ENCODE measurements at regions not wholly inside any gene's neighbourhood (a gene's known extent, or its start where the extent isn't known, plus 50 kb on each side); places are given as distances from the start of the nearest gene placed in this dataset.

DNA sequence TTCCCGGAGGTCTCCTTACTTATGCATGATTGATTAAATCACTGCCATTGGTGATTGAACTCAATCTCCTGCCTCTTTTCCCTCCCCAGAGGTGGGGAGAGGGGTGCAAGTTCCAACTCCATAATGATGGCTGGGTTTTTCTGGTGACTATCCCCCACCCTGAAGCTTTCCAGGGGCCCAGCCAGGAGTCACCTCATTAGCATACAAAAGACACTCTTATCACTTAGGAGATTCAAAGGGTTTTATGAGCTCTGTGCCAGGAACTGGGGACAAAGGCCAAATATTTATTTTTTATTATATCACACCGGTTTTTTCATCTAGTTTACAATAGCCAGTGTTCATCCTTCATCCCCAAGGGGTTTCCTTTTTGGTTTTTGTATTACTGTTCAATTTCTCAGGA lies 300.7 kb downstream of the ETNK1 start:
- dilution Hi-C loops (cut with HindIII; ENCODE audit: low sequenced_read_pairs, unreplicated experiment) (no loop called here), in situ Hi-C loops (cut with MboI; ENCODE audit: low sequenced_read_pairs) (no loop called here), intact Hi-C loops (cut with micrococcal nuclease) (no loop called here)
- Histone ChIP-seq H2AK9ac (replicated peaks; ENCODE audit: low read depth, low read length, poor library complexity) (no peak overlapping the region), H3K18ac (ENCODE audit: low read depth, low read length) (no peak overlapping the region), H4K20me1 (ENCODE audit: insufficient read depth, low read length) (no peaks in the 10 kb centered on the region), H3K4me1 (ENCODE audit: control insufficient read depth, insufficient read depth, low read length) (no peaks in the 10 kb centered on the region), H4K91ac (ENCODE audit: insufficient read depth, low read depth, low read length) (no peak overlapping the region), H3K9ac (ENCODE audit: low read depth, low read length) (no peak overlapping the region), H2AFZ (replicated peaks; ENCODE audit: low read length, poor library complexity) (no peak overlapping the region), H3K4ac (ENCODE audit: low read depth, low read length) (no peak overlapping the region), H3K27ac (ENCODE audit: insufficient read depth, low read length) (no peak overlapping the region), H3K9me3 (ENCODE audit: control insufficient read depth, insufficient read depth, low read length) (no peaks in the 10 kb centered on the region), H3K27me3 (ENCODE audit: control insufficient read depth, insufficient read depth, low read length) (0 out of 2 replicates have a peak, but pooled peaks cover 2% of the 10 kb centered on the region), H3K14ac (replicated peaks; ENCODE audit: low read depth, low read length) (no peak overlapping the region), H2AK5ac (ENCODE audit: low read depth, low read length) (no peak overlapping the region), H2BK20ac (ENCODE audit: low read depth, low read length) (no peak overlapping the region), H3K36me3 (ENCODE audit: control insufficient read depth, insufficient read depth, low read length) (no peaks in the 10 kb centered on the region), H3K4me2 (ENCODE audit: low read depth, low read length) (no peak overlapping the region), H3K4me3 (ENCODE audit: insufficient read depth, low read depth, low read length) (no peak overlapping the region), H2BK120ac (ENCODE audit: low read depth, low read length) (no peak overlapping the region), H2BK5ac (ENCODE audit: low read depth, low read length, poor library complexity, severe bottlenecking) (no peak overlapping the region), H3K79me1 (ENCODE audit: low read depth in 1 of 2, low read length in 2 of 2) (no peaks in the 10 kb centered on the region), H2BK15ac (ENCODE audit: low read depth, low read length) (no peak overlapping the region), H3K56ac (ENCODE audit: extremely low read depth, insufficient read depth, low read length) (no peak overlapping the region), H3K9me1 (ENCODE audit: insufficient read depth, low read length) (no peaks in the 10 kb centered on the region), H4K8ac (ENCODE audit: low read depth in 2 of 2, low read length in 2 of 2) (no peak overlapping the region), H4K5ac (ENCODE audit: low read depth, low read length) (no peak overlapping the region), H3K23ac (ENCODE audit: low read depth, low read length) (no peak overlapping the region)
- no TSS peak for BruUV-seq (replicated peaks)
- ChIA-PET CTCF (no interaction called here), POLR2A (ENCODE audit: unreplicated experiment) (interaction anchor here (0.6 kb wide), 1 partner anchor 19 kb away, joined by 6 read pairs; no protein-coding TSS in a partner anchor)
- DNase-seq = no peak
- whole genome bisulfite sequencing, 2 experiments (ENCODE audit: extremely low coverage in 2 of 2, insufficient read length in 1 of 2) = no CpG with 5 or more reads among the region's 2 CpGs
- ATAC-seq (ENCODE audit: low read depth) = no peak
- no peak for TF ChIP-seq ELK1 (IDR thresholded peaks at IDR 0.05; ENCODE audit: borderline replicate concordance, low read depth, low read length)
- TF ChIP-seq USF2 (IDR thresholded peaks at IDR 0.05; ENCODE audit: low read depth, low read length) = no peak
- no peak for TF ChIP-seq RCOR1 (IDR thresholded peaks at IDR 0.05; ENCODE audit: insufficient replicate concordance, low read length)
- no peak for TF ChIP-seq RAD21 (IDR thresholded peaks at IDR 0.05; ENCODE audit: low read length)
- TF ChIP-seq SMC3 (IDR thresholded peaks at IDR 0.05; ENCODE audit: low read depth, low read length) = no peak
- TF ChIP-seq FOS (IDR thresholded peaks at IDR 0.05; ENCODE audit: low read depth, low read length) = no peak
- TF ChIP-seq MAZ (IDR thresholded peaks at IDR 0.05; ENCODE audit: borderline replicate concordance, low read depth, low read length) = no peak
- no peak for TF ChIP-seq MAFK (IDR thresholded peaks at IDR 0.05; ENCODE audit: low read depth, low read length)
- no peak for TF ChIP-seq BHLHE40 (IDR thresholded peaks at IDR 0.05; ENCODE audit: low read depth, low read length)
- no peak for TF ChIP-seq MXI1 (IDR thresholded peaks at IDR 0.05; ENCODE audit: borderline replicate concordance, low read depth, low read length)
- TF ChIP-seq POLR2A (IDR thresholded peaks at IDR 0.05; ENCODE audit: low read depth, low read length) = no peak
